HG03460 (cell line): ENCODE measurements at regions not wholly inside any gene's neighbourhood (a gene's known extent, or its start where the extent isn't known, plus 50 kb on each side); places are given as distances from the start of the nearest gene placed in this dataset.
"Not testable (repeated sequence)": the region's sequence is repeated elsewhere in the genome, so short reads cannot be mapped to it uniquely, and the experiment has no call there.

Experiments
- ATAC-seq: cut with Tn5 transposase; IDR thresholded peaks from one replicate; pipeline ENCODE4 v1.9.1; 2021; ENCODE audit not compliant: unreplicated experiment

DNA sequence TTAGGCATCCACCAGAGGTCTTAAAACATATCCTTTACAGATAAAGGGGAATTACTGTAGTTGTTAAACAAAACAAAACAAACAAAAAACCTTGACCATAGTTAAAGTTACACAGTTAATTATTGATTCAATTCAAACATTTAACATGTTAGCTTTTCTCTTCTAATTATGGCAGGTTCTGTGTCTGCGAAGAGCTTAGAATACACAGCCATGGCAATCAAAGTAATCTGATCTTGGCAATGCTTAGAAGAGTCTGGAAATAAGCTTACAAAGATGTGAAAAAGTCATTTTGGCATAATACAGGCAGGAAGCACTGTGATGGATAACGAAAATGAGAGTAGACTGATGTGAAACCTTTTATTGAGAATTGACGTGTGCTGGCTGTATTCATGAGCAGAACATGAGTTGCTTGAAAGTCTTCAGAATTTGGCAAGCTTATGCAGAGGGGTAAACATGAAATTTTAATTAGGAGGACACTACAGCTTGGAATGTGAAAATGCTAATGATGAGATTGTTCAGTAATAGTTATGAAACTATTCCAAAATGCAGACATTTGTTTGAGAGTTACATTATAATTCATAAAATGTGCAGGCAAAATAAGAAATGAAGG lies 629.6 kb downstream of the FSCB start:
- ATAC-seq = no peak

DNA sequence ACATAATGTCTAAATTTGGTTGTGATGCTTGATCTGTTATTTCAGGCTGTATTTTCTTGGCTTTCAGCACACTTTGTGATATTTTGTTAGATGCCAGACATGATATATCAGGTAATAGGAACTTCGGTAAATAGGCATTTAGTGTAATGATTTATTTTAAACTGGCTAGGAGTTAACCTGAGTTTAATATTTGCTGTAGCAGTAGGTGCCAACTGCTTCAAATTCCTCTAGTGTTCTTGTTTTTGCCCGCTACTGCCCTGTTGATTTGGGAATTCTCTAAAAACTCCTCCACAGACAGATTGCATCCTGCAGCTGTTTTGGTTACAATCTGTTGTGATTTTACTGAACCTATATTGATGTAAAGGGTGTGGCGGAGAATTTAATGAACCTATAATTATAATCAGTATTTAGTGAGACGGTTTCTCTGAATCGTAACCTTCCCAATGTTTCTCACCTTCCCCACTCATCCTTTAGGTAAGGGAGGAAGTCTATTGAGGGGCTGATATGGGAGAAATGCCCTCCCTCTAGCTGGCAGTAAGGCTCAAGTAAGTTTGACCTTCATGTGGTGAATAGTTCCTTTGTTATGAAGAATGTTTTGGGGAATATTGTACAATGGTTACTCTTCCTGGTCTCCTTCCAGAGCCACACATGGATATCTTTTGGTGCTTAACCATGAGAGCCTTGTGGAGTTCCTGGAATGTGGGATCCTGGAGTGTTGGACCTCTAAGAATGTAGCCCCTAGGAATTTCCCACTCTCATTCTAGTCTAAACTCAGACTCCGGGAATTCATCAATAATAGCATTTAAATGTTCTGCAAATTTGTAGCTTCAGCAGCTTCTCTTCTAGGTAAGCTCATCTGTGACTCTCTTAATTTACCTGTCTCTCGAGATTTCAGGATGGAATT lies 634.1 kb downstream of the FSCB start:
- no peak for ATAC-seq

DNA sequence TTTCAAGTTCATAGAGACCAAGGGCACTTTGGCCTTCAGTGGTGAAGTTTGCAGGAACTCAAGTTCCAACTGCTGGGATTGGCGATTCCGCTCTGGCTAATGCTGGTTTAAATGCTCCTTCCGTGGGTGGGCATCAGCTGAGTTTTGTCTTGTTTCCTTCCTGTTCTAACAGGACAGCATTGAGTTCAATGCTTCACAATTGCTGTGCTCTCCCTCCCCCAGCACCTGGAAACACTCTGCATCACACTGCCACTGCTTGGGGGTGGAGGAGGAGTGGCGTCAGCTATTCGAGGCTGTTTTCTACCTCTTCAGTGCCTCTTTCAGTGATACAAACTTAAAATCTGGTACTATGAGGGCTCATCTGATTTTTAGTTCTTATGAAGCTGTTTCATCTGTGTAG lies 634.9 kb downstream of the FSCB start:
- no peak for ATAC-seq

DNA sequence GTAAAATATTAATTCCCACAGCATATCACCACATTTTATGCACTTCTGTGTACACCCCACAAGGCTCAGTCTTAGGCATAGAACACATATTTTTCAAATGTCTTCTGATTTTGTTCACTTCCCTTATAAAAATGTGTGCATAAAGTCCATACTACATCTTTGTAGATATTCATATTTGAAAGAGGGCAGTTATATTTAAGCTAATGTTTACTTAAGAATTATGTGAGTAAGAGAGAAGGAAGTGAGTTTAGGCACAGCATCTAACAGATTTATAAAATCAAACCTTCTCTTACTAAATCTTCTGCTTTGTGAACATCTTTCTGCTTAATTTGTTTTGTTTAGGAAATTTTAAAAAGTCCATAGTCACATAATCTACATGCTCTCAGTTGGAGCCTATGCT lies 648.1 kb downstream of the FSCB start:
- ATAC-seq = no peak

DNA sequence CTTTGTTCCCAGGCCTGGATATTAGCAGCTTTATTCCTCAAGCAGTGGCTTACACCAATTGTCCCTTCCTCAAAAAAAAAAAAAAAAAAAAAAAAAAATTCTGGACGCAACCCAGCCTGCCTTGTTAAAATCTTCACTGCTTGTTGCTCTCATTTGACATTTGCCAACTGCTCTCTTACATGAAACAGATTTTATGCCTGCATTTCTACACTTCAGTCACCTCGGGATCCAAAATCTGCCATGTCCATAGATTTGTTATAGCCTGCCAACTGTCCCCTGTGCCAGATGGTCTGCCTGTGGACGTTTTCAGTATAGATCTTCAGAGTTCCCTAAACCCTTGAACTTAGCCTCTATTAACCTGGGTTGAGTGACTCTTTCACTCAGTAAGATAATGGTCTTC lies 651.5 kb downstream of the FSCB start:
- ATAC-seq = no peak

DNA sequence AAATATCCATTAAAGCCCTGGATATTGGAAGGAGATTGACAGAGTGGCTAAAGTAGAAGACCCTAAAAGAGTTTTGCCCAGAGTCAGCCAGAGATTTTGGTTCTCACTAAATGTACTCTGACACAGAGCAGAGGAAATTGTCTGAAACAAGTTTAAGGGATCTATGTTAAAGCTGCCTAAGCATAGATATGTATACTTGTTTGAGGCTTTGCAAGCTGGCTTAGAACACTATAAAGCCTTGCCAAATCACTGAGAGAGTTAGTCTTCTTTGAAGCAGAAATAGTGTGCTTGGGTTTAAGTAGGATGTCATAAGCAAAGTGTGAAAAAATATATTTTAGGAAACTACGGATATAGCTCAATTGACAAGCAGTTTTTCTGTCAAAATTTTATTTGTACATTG lies 653.5 kb downstream of the FSCB start:
- ATAC-seq = no peak

DNA sequence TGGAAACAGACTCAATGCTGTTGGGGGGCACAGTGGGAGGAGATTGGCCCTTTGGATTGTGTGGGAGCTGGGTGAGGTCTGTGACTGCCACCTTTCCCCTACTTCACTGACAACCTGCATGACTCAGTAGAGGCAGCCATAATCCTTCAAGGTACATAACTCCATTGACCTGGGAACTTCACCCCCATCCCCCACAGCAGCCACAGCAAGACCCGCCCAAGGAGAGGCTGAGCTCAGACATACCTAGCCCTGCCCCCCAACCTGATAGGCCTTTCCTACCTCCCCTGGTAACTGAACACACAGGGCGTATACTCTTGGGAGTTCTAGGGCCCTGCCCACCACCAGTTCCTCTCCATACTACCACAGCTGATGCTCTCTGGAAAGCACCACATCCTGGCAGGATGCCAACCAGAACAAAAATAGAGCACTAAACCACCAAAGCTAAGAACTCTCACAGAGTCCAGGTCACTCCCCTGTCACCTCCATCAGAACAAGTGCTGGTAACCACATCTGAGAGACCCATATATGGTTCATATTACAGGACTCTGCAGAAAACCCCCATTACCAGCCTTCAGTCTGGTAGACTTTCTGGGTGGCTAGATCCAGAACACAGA lies 703.9 kb downstream of the FSCB start:
- ATAC-seq = peak; percentile 77

DNA sequence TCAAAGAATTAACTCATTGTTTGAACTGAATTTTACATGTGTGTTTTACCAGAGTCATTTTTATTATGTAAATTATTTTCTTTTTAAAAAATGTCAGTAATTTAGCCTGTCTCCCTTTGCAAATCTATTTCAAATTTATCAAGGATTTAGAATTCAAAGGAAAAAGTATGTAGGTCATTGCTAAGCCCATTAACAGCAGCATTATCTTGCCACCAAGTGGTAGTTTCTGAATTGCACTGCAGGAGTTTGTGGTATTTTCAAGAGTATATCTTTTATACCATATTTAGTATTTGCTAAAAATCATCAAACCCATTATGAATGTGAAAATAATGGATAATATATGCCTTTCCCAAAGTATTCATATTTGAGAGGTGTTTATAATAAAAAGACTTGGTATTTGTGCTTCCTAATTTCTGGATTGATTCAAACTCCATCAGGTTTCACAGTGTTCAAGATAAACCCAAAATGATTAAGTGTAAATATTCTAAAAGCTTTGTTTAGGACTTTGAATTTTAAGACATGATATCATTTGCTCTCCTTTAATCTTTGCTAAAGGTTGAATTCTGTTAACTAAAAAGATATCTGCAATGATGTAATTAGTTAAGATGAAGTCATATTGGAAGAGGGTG lies 711.4 kb downstream of the FSCB start:
- ATAC-seq = no peak

DNA sequence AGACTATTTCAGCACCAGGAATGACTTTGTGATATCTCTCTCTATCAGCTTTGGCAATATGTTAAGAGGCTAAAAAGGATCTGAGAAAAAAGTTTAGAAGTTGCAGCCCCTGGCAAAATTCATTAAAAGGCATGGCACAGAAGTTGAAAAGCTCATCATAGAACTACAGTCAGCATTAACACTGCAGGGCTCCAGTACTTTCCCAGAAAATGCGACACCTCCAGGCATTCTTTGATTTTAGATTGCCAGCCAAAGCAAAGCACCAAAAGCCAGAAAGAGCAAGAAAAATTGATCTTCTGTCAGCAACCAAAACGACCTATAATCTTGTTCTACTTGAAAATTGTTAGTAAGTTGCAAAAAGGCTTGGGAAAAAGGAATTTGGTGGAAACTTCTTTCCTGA lies 713.5 kb downstream of the FSCB start:
- no peak for ATAC-seq

DNA sequence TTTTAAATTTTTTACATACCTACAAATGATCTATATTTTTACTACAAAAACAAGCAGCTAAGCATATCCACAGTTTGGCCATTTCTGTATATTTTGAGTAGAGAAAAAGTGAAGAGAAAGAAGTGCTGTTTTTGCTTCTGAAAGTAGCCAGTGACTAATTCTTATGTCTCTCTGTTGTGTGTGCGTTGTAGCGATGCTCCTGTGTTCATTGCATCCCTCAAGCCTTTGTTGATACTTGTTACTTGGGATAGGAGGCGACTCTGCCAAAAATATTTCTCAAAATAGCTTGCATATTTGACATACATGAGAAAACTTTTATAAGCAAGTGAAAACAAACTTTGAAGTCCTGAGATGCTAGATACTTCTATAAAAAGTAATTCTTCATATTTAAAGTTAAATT lies 714.1 kb downstream of the FSCB start:
- no peak for ATAC-seq

DNA sequence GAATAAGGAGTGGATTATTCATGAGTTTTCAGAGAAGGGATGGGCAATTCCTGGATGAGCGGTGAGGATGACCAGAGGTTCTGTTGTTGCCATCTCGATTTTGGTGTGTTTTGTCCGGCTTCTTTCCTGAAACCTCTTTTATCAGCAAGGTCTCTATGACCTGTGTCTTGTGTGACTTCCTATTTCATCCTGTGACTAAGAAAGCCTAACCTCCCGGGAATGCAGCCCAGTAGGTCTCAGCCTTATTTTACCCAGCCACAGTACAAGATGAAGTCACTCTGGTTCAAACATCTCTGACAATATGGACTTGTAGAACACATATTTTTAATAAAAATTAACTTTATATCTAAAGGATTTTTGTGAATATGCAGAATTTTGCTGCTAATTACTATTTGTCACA lies 716.4 kb downstream of the FSCB start:
- no peak for ATAC-seq

DNA sequence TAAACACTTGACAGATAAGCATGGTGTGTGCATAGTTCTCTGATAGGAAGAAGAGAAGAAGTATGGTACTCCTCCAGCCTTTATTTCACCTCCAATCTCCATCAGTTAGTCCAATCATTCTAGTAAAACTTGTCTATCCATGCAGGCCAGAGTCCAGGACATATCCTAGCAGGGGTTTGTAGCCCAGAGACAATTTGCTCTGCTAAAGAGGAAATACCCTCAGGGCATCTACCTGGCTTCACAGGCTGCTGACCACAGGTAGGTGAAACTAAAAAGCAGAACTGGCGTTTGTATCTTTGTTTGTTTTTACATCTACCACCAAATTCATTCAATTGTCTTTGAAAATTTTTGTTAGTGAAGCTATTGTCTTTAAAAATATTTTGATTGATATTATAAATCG lies 717.6 kb downstream of the FSCB start:
- no peak for ATAC-seq

DNA sequence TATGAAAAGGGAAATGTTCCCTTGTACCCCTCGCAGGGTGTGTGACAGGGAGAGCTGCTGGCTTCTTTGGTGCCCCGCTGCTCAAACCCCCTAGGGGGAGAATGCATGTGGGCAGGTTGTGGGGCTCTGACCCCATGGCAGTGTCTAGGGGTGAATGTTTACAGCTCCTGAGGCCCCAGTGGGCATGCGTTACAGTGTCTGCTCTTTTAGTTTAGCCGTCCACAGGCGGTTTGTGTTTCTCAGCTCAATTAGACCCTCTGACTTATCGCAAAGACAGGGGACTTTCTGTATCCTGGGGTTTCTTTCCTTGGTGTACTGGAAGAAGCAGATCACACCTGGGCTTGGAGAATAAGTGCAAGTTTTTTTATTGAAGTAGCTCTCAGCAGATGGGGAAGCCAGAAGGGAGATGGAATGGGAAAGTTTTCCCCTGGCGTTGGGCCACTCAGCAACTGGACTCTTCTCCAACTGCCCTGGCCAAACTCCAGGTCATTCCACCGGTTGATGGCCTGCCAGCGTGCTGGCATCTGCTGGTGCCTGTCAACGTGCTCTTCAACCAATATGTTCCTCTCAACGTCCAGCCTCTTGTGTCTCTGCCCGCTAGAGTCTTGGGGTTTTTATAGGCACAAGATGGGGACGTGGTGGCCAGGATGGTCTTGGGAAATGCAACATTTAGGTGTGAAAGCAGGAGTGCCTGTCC lies 720.9 kb downstream of the FSCB start:
- ATAC-seq = no peak

DNA sequence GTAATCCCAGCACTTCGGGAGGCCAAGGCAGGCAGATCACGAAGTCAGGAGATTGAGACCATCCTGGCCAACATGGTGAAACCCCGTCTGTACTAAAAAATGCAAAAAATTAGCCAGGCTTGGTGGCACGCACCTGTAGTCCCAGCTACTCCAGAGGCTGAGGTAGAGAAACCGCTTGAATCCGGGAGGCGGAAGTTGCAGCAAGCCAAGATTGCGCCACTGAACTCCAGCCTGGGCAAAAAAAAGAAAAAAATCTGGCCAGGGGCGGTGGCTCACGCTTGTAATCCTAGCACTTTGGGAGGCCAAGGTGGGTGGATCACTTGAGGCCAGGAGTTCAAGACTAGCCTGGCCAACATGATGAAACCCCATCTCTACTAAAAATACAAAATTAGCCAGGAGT lies 722.7 kb downstream of the FSCB start:
- ATAC-seq = not testable (repeated sequence)

DNA sequence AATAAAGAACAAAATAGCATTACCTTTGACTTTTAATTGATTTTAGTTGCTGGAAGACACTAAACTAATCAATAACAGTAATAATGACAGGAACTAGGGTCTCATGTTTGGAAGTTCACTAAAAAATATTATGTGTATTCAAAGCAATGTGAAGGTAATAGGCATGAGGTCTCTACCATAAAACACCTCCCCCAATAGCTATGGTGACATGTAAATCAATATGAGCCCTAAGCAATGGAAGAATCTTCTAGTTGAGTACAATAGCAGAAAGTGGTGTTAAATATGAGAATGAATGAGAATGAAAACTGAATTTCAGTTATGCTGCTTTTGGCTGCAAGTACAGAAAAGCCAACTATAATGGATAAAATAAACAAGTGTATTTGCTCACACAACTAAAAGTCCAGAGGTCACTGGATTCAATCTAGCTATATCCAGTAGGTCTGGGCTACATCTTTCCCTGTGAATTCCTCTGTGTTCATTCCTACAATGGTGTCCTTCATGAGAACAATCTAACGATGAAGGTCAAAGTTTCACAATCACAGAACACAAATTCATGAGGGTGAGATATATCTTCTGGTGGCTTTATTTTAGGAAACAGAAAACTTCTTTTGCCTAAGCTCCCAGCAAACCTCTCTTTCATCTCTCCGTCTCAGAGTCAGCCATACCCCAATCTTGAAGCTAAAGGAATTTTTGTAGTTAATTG lies 728.0 kb downstream of the FSCB start:
- ATAC-seq = no peak

DNA sequence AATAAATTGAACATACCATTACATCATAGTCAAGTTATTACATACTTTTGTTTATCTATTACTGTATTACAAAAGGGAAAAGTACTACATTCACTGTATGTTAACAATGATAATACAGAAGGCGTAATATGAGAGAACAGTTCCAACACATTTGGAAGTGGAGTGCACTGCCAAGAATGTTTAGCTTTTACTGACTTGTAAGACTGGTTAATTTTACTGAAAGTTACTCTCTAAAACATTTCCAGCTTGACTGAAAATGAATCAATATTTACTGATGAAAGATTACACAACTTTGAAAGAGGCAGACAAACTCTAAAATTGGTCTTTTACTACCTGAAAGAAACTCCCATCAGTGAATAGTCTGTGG lies 728.5 kb downstream of the FSCB start:
- no peak for ATAC-seq

DNA sequence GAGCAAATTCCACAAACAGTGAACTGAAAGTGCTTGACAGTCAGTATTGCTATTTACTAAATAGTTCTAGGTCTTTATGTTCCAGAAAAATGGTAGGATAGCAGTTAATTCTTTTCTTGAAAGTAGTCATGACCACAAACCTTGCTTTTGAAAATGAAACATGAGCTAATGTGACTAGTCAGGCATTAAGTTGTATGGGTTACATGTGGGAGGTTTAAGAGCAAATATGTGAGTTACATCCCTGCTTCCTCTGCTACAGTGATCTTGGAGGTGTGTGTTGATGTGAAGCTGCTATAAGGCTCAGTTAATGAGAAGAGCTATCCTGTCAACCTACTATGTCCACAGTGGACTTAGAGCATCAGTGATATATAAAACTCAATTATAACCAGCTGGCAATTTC lies 741.6 kb downstream of the FSCB start:
- peak; percentile 61 for ATAC-seq

DNA sequence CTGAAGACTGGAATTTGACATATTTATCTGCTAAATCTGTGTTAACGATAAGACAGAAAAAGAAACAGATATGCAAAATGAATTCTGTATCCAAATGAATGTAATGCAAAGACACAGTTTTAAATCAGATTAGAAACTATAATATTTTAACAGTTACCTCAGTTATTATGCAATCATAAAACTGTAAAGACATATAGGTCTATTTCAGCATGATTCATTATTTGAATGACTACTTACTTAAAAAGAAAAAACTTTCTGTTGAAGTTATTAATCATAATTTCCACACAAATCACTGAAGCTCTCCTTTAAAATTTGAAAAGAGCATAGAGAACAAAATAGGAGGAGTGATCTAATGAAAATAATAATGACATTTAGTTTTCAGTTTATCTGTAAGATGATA lies 742.6 kb downstream of the FSCB start:
- ATAC-seq = no peak

DNA sequence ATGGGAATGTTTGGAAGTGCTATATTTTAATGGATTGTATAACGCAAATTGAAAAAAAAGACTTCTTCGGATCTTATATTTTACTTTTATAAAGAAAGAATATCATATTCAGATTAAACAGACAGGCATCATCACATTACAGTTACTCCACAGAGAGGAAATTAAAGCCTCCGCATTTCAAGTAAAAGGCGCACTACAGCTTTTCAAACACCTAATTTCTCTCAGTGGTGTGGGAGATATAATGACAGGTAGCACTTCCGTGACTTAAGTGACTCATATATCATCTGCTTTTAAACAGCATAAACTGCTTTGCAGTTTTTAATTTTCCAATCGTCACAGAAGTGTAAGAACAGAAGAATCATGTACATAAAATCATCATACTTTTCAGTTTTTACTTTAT lies 751.4 kb downstream of the FSCB start:
- no peak for ATAC-seq

DNA sequence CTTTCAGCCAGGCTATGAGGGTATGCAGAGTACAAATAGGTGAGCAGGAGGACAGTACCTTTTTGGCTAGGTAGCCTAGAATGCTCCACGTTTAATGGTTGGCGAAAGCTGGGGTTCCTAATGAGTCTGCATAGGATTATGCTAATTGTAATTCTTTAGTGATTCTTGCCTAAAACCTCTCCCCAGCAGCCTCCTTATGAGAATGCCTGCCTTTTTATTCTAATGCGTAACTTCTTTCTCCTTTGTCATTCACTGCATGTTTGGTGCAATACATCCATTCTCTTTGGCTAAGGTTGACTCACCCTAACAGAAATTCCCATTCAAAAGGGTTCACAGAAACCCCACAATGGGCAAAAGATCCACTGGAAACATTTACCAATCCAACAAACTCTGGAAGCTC lies 752.2 kb downstream of the FSCB start:
- no peak for ATAC-seq

DNA sequence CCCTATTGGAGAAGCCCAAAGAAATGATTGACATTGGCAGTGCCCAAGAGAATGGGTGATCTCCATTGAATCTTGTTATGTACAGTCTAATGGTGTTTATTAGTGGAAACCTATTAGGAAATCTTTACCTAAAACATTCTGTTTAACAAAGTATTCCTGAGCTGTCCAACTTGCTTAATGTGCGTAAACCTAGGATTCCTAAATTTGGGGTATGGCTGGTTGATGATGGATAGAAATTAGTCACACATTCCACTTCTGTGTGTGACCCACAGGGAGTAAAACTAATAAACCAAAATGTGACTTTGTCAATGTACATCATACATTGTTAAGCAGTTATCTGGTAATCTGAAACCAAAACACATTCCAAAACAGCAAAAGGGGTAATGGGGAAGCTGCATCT lies 761.3 kb downstream of the FSCB start:
- no peak for ATAC-seq
